AG08395 (cell line): ENCODE measurements at regions not wholly inside any gene's neighbourhood (a gene's known extent, or its start where the extent isn't known, plus 50 kb on each side); places are given as distances from the start of the nearest gene placed in this dataset.
"Not testable (repeated sequence)": the region's sequence is repeated elsewhere in the genome, so short reads cannot be mapped to it uniquely, and the experiment has no call there.

Experiments used
- DNase-seq: peaks from one replicate; pipeline ENCODE4 v3.0.0; 2012; ENCODE audit warnings: mixed read lengths, low spot score

DNA sequence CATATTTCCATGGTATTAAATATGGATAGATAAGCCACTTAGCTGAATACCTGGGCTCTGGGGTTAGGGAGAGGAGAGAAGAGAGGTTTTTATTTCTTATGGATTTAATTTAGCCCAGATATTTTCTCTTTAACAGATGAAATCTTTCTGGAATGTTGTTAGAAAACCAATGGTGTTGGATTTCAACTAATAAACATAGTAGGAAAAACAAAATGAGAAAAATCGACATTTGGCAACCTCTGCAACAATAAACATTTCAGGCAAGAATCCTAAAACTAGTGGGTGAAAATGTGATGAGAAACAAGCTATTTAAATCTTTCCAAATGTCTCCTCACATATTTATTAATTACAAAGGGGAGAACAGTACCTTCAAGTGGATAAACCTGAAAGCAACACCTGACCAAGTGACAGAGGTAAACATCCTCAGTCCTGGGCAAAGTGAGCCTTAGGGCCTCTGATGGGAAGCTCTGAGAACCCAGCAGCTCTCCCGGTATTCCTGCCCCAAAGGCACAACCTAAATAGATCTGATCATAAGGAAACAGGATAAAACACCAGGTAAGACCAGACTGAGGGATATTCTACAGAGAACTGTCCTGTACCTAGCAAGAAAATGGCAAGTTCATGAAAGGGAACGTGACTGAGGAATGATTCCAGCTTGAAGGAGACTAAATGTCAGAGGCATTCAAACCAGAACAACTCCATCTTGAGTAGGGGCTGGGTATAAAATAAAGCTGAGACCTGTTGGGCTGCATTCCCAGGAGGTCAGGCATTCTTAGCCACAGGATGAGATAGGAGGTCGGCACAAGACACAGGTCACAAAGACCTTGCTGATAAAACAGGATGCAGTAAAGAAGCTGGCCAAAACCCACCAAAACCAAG, 163.7 kb downstream of the ESM1 start:
- DNase-seq, result no peak

DNA sequence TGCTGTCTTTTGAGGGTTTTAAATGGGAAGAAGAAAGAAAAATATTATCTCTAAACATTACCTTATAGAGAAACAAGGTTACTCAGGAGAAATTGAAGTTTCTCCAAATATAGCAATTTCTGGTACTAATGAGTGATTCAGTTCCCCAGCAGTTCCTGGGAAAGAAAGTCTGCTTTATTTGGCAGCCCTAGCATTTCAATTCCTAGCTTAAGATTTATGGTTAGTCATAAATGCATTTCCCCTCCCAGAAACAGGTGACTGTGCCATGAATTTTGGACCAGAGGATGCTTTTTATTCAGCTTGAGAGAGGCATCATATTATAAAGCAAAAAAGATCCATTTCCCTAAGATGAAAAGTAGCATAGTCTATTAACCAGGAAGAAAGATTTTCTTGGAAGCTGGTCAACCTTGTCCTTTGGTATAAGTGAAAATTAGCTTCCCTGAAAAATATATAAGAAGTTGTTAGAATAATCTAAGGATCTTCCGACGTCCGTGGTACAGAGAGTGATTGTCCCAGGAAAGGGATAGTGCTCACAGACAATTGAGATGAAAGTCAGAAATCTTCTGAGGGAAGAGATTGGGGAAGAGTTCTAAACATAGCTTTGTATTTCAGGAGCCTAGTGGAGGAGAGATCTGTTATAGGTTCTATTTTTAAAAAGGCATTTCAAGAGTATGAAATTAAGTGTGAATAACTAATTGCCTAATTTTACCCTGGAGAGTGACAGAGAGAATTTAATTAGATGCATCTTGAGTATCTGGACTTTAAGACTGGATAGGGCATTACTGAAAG, 164.9 kb downstream of the ESM1 start:
- DNase-seq, result peak; percentile 15

- DNase-seq, result peak; percentile 77
These were observed 178.0 kb downstream of the ESM1 start for GRCh38 chr5:54807421-54807820.

DNA sequence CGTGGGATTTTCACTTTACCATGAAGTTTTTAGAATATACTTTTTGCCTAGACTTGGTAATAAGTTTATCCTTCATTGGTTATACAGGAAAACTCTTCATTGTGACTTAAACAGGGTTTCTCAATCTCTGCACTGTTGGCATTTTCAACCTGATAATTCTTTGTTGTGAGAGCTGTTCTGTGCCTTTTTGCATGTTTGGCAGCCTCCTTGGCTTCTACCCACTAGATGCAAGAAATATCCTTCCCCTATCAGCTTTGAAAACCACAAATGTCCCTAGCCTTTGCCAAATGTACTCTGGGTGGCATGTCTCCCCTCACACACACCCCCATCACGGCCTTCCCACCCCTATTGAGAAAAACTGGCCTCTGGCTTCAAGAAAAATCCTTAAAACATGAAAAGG, 180.9 kb downstream of the ESM1 start:
- no peak for DNase-seq

- peak; percentile 32 for DNase-seq
These were observed 181.3 kb downstream of the ESM1 start for GRCh38 chr5:54804086-54804485.

GRCh38 chr5:54803471-54804011, 181.9 kb downstream of the ESM1 start:
- peak; percentile 35 for DNase-seq

- DNase-seq, result no peak
These were observed 185.7 kb downstream of the ESM1 start for GRCh38 chr5:54799645-54800044.

DNA sequence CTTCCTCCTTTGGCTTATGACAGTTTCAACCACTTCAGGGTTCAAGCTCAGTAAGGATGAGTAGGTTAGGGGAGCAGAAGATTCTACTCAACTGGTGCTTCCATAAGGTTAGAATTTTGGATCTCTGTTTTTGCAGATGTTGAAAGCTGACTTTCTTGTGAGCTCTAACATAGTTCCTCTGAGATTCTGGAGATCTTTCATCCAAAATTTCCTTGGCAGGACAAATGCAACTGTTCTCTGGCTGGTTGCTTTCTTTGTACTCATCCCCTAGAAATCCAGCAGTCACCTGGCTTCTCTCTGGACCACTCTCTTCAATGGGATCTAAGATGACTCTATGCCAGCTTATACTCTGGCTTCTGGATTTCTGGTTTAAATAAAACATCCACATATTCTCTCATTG, 189.6 kb downstream of the ESM1 start:
- DNase-seq, result no peak

DNA sequence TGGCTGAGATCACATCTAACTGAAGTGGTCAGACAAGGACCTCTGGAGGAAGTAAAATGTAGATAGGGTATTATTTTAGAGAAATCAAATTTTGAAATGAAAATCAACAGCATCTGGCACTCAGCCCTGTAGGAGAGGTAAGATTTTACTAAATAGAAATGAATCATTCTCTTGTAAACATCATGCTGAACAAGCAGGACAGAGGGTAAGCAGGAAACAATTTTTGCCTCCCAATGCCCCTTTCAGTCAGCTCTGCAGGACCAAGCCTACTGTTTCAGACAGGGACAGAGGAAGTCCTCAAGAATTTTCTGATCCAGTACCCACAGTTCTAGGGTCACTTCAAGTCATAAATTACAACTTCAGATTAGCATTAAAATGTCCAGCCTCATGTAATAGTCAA, 190.1 kb downstream of the ESM1 start:
- DNase-seq, result no peak

DNA sequence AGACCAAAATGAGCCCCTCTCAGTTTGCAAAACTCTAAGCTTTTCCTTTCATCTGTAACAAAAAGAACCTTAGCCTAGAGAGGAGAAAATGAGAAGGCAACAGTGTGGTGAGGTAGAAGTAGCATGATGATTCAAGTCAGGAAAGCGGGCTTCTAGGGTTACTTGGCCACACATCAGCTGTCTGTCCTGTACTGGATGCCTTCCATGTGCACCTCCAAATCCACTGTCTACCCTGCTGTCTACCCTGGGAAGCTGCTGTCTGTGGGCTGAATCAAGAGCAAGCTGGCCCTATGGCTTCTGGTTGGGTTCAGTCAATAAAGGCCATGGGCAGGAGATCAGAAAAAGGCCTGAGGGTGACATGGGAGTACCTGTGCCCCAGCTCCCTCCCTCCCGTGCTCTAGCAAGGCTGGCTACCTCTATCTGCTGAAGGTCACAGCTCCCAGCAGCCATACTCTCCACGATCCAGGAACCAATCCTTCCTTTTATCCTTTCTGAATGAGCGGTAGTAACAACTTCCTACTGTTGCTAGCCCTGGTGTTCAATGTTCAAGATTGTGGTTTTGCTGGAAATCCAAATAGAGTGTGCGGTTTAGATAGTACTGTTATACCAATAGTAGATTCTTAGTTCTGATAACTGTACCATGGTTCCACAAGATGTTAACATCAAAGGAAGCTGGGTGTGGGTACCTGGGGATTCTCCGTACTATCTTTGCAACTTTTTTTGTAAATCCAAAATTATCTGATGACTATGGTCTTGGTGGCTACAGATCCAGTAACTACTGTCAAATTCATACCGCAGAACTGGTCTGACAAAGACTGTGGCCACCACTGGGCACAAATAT, 191.0 kb downstream of the ESM1 start:
- DNase-seq, result no peak

DNA sequence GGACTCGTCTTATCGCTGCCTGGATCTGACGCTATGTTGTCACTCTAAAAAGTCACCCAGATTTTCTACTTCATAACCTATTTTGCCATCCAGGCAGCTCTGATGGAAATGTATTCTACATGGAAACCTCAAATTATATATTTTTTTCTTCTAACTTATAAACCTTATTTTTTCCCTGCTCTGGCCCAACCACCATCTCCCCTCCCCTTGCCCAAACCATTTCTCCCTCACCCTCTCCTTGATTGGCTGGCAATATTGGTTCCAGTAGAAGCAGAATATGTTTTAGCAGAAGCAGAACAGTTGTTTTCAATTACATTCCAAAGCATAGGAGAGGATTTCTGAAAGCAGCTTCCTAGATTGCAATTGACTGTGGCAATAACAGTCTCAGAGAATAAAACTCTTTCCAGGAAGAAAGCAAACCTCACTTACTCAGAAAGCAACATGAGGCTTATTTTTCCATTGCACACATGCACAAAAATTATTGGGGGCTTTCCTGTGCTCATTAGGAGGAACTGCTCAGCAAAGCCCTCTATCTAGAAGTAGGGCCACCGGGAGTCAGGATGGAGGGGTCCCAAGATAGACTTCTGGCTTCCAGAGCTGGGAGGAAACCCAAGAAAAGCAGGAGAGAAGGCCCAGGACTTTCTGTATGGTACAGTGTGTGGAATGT, 191.8 kb downstream of the ESM1 start:
- DNase-seq, result peak; percentile 48

DNA sequence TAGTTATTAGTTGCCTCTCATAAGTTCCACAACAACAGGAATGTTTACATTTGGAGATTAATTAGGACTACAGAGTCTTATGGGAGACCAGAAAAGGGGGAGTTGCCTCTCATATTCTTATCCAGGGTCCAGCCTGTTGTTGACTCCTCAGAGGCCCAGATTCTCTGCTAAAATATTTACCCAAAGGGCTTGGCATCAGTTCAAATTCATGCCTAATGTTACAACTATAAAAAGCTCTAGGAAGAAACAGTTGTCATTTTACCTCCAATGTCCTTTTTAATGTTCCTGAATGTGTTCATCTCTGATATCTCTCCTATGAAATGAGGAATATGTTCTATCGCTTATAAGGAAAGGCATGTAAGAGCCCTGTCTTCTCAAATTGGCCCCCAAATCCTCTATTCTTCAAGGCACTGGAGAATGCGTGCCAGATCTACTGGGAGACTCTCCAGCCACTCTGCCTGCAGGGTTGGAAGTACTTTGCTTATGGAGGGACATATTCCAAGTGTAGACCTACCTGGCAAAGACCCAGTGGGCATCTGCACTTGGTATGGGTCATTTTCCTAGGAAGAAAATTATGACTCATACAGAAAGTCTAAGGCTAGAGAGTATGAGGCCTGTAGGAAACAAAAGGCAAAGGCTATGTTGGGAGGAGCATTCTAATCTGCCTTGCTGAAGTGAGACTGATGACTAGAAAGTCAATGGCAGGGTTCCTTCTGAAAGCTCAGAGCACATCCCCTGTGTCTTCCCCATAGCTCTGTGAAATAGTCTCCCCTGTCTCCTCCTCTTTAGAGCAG, 192.6 kb downstream of the ESM1 start:
- DNase-seq, result peak; percentile 37

DNA sequence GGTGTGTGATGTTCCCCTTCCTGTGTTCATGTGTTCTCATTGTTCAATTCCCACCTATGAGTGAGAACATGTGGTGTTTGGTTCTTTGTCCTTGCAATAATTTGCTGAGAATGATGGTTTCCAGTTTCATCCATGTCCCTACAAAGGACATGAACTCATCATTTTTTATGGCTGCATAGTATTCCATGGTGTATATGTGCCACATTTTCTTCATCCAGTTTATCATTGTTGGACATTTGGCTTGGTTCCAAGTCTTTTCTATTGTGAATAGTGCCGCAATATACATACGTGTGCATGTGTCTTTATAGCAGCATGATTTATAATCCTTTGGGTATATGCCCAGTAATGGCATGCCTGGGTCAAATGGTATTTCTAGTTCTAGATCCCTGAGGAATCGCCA, 197.5 kb downstream of the ESM1 start:
- not testable (repeated sequence) for DNase-seq

GRCh38 chr5:54785729-54786591, 199.4 kb downstream of the ESM1 start:
- DNase-seq, result peak; percentile 24

GRCh38 chr5:54778783-54779182, 206.6 kb downstream of the ESM1 start:
- DNase-seq, result no peak

DNA sequence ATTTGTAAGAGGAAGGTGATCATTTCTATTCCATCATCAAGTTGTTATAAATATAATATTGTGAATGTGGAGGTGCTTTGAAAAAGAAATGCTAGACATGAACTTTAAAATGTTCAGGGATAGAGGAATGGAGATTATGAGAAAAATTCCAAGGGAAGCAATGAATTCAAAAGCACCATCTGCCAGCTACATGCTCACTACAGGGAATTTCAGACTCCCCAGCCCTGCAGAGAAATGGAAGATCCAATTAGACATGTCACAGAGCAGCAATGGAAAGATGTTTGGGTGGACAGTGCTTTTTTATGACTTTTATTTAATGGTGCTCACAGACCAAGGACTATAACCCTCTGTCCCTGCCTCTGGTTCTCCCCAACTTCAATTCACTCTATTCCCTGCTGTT, 209.7 kb downstream of the ESM1 start:
- DNase-seq, result no peak

DNA sequence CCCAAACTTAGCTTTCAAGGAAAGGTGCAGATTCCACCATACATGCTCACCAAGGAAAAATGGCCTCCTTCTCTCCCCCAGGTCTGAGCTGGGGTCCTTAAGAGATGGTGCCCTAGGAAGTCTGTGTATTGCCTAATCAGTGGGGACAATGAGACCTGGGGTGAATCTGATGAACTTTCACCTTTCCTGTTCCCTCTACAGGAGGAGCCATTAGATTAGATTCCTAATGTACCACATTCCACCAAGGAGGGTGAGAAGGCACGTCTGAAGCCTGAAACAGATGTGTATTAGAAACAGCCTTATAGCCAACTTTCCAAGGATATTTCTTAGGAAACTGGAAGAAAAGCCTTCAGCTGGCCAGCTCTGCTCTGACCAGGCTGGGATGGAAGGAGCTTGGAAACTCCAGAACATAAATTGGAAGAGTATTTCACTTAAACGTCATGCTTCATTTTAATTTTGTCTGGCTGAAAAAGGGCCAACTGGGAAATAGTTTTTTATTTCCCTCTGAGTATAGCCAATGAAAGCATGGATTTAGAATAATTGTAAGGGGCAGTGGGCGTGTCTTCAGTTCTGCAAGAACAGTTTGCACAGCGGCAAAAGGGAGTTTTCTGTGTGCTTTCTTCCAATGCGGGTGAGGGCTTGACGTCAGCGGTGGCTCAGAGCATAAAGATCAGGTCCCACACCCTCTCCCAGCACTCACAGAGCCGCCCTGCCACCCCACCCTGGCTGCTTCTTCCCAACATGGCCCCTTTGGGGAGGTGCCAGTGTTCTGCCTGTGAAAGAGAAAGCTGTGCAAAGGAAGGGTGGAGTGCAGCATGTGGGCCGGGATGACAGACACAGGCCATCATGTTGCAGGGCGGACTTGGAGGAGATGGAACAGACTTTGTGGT, 210.9 kb downstream of the ESM1 start:
- peak; percentile 64 for DNase-seq

DNA sequence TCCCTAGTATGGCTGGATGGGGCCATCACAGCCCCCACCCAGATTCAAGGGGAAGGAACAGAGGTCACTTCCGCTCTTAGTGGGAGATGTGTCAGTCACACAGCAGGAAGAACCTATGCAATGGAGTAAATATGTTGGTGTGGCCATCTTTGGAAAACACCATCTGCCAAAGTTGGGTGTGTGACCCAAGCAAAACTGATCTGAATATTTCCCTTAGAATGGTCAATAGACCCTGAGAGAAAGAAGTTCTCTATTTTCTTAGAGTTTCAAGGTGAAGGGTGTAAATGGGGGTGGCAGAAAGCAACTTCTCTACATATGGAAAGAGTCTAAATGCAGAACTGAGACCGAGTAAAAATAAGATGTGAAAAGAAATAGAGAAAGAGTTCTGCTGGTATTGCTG, 212.7 kb downstream of the ESM1 start:
- no peak for DNase-seq

- no peak for DNase-seq
These were observed 213.2 kb downstream of the ESM1 start for GRCh38 chr5:54772231-54772630.
